Neuronal stem cell (in vitro differentiated cells): ENCODE measurements at regions not wholly inside any gene's neighbourhood (a gene's known extent, or its start where the extent isn't known, plus 50 kb on each side); places are given as distances from the start of the nearest gene placed in this dataset.
"Not testable (repeated sequence)": the region's sequence is repeated elsewhere in the genome, so short reads cannot be mapped to it uniquely, and the experiment has no call there.

Source experiments
- DNase-seq: peaks from one replicate; pipeline ENCODE4 v3.0.0-alpha.2; 2013; ENCODE audit warnings: low spot score
- H2AFZ ChIP-seq: one replicate; pipeline ENCODE4 v1.6.1; 2013; ENCODE audit warnings: mild to moderate bottlenecking, low read length, inconsistent platforms
- H2AK5ac ChIP-seq: 2 replicates; pipeline ENCODE4 v1.6.1; 2013; ENCODE audit warnings: low read depth, mild to moderate bottlenecking, inconsistent platforms, low read length, moderate library complexity, mixed read lengths
- H2BK120ac ChIP-seq: 2 replicates; pipeline ENCODE4 v1.6.1; 2013; ENCODE audit warnings: low read depth, mild to moderate bottlenecking, inconsistent platforms, low read length, moderate library complexity, mixed read lengths
- H2BK12ac ChIP-seq: one replicate; pipeline ENCODE4 v1.6.1; 2013; ENCODE audit warnings: low read length, inconsistent platforms
- H2BK15ac ChIP-seq: 2 replicates; pipeline ENCODE4 v1.6.1; 2013; ENCODE audit warnings: mild to moderate bottlenecking, low read length, inconsistent platforms, mixed read lengths
- H2BK5ac ChIP-seq: one replicate; pipeline ENCODE4 v1.6.1; 2013; ENCODE audit warnings: inconsistent platforms, mild to moderate bottlenecking, low read length, moderate library complexity
- H3K14ac ChIP-seq: one replicate; pipeline ENCODE4 v1.6.1; 2013; ENCODE audit warnings: low read length, inconsistent platforms
- H3K18ac ChIP-seq: 2 replicates; pipeline ENCODE4 v1.6.1; 2013; ENCODE audit warnings: low read length, inconsistent platforms
- H3K23ac ChIP-seq: 2 replicates; pipeline ENCODE4 v1.6.1; 2013; ENCODE audit warnings: low read depth, mild to moderate bottlenecking, mixed read lengths, low read length, inconsistent platforms; ENCODE audit not compliant: poor library complexity
- H3K27ac ChIP-seq: replicated peaks from 3 replicates; pipeline ENCODE4 v1.5.1; 2013; ENCODE audit warnings: low read length, inconsistent platforms
- H3K27me3 ChIP-seq, 3 experiments: 2 replicates each; pipeline ENCODE4 v1.6.1; 2013; ENCODE audit warnings: low read length in 3 of 3, mild to moderate bottlenecking in 2 of 3, inconsistent platforms in 1 of 3, low read depth in 1 of 3, mixed read lengths in 1 of 3, moderate library complexity in 1 of 3; ENCODE audit not compliant: control insufficient read depth in 3 of 3, insufficient read depth in 3 of 3
- H3K36me3 ChIP-seq, 2 donors: replicated peaks in 1 of 2; 2 replicates each; pipeline ENCODE4 v1.6.1; 2013; ENCODE audit warnings: low read length in 2 of 2; ENCODE audit not compliant: control insufficient read depth in 2 of 2, insufficient read depth in 2 of 2
- H3K4ac ChIP-seq: 2 replicates; pipeline ENCODE4 v1.6.1; 2013; ENCODE audit warnings: inconsistent platforms, mild to moderate bottlenecking, low read length, moderate library complexity
- H3K4me1 ChIP-seq, 2 donors: 1 replicate in 1 of 2; 2 replicates in 1 of 2; pipeline ENCODE4 v1.6.1; 2013; ENCODE audit warnings: low read length in 2 of 2, low read depth in 1 of 2; ENCODE audit not compliant: control insufficient read depth in 2 of 2, insufficient read depth in 1 of 2
- H3K4me2 ChIP-seq: one replicate; pipeline ENCODE4 v1.6.1; 2013; ENCODE audit warnings: mild to moderate bottlenecking, low read length, inconsistent platforms; ENCODE audit not compliant: insufficient read depth, poor library complexity, severe bottlenecking
- H3K4me3 ChIP-seq, 2 donors: 2 replicates each; pipeline ENCODE4 v1.5.1; 2013; ENCODE audit warnings: low read length in 2 of 2, mild to moderate bottlenecking in 2 of 2, inconsistent platforms in 1 of 2, moderate library complexity in 1 of 2
- H3K79me1 ChIP-seq: one replicate; pipeline ENCODE4 v1.6.1; 2013; ENCODE audit warnings: low read depth, mild to moderate bottlenecking, inconsistent platforms, low read length, moderate library complexity
- H3K9ac ChIP-seq: one replicate; pipeline ENCODE4 v1.6.1; 2013; ENCODE audit warnings: mild to moderate bottlenecking, low read depth, low read length, inconsistent platforms; ENCODE audit not compliant: poor library complexity
- H3K9me3 ChIP-seq, 2 donors: replicated peaks in 1 of 2; 2 replicates each; pipeline versions ENCODE3 to v1.6.1; 2013; ENCODE audit warnings: low read length in 2 of 2, mild to moderate bottlenecking in 2 of 2, inconsistent platforms in 1 of 2, low read depth in 1 of 2, mixed read lengths in 1 of 2, moderate library complexity in 1 of 2; ENCODE audit not compliant: control insufficient read depth in 2 of 2, insufficient read depth in 1 of 2
- H4K8ac ChIP-seq: one replicate; pipeline ENCODE4 v1.6.1; 2013; ENCODE audit warnings: low read depth, mild to moderate bottlenecking, inconsistent platforms, low read length, moderate library complexity
- H4K91ac ChIP-seq: one replicate; pipeline ENCODE4 v1.6.1; 2013; ENCODE audit warnings: low read length, low read depth, mild to moderate bottlenecking, inconsistent platforms; ENCODE audit not compliant: poor library complexity
- WGBS, 2 donors: extraction: QIAGEN DNeasy Blood & Tissue Kit; methylation state at CpG; one replicate each; pipeline ENCODE4 v1.1.7; 2013; ENCODE audit warnings: missing lambda C conversion rate in 2 of 2, mixed read lengths in 1 of 2; ENCODE audit not compliant: insufficient read length in 2 of 2, insufficient replicate concordance in 1 of 2; ENCODE audit errors: extremely low coverage in 2 of 2; 5-methylcytosine and 5-hydroxymethylcytosine counted together

DNA sequence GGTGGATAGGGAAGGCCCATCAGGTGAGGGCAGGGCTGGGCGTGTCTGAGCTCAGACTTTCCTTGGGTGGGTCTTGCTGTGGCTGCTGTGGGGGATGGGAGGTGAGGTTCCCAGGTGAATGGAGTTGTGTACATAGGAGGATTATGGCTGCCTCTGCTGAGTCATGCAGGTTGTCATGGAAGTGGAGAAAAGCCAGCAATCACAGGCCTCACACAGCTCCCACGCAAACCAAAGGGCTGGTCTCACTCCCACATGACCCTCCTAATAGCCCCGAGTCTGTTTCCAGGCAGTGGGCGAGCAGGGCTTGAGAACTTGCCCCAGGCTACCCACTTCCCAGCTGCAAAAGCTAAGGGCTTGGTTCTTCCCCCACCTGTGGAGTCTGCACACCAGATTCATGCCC is 149.5 kb downstream of the IPO8 start:
- no peak overlapping the region for H3K14ac ChIP-seq
- no peak overlapping the region for H2AFZ ChIP-seq
- H3K36me3 ChIP-seq: no peaks in the 10 kb centered on the region
- H3K9ac ChIP-seq: no peak overlapping the region
- no peak overlapping the region for H4K8ac ChIP-seq
- no peaks in the 10 kb centered on the region for H3K27me3 ChIP-seq
- H3K4me2 ChIP-seq: no peak overlapping the region
- no peak for DNase-seq
- H4K91ac ChIP-seq: no peak overlapping the region
- H3K79me1 ChIP-seq: no peaks in the 10 kb centered on the region
- H3K4ac ChIP-seq: no peak overlapping the region
- no peak overlapping the region for H3K23ac ChIP-seq
- no peak overlapping the region for H3K4me3 ChIP-seq
- no peaks in the 10 kb centered on the region for H3K9me3 ChIP-seq
- no peak overlapping the region for H2BK12ac ChIP-seq
- H3K27ac ChIP-seq: no peak overlapping the region
- no peak overlapping the region for H2BK15ac ChIP-seq
- no peak overlapping the region for H2BK120ac ChIP-seq
- H3K4me1 ChIP-seq: no peaks in the 10 kb centered on the region
- H2BK5ac ChIP-seq: no peak overlapping the region
- no peak overlapping the region for H2AK5ac ChIP-seq
- H3K18ac ChIP-seq: no peak overlapping the region
- WGBS, 2 donors: no CpG with 5 or more reads among the region's 4 CpGs

DNA sequence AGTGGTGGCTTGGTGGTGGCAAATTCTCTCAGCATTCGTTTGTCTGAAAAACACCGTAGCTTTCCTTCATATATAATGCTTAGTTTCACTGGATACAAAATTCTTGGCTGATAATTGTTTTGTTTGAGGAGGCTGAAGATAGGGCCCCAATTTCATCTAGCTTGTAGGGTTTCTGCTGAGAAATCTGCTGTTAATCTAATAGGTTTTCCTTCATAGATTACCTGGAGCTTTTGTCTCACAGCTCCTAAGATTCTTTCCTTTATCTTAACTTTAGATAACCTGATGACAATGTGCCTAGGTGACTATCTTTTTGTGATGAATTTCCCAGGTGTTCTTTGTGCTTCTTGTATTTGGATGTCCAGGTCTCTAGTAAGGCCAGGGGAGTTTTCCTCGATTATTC is 151.0 kb downstream of the IPO8 start:
- H4K8ac ChIP-seq, H2AFZ ChIP-seq, H3K23ac ChIP-seq, H3K9me3 ChIP-seq, H3K4me3 ChIP-seq, H2BK120ac ChIP-seq, H2AK5ac ChIP-seq, H4K91ac ChIP-seq, DNase-seq, H3K4ac ChIP-seq, H2BK15ac ChIP-seq, H3K9ac ChIP-seq, H3K4me1 ChIP-seq, H3K27me3 ChIP-seq, H2BK5ac ChIP-seq, H2BK12ac ChIP-seq, H3K79me1 ChIP-seq, H3K27ac ChIP-seq, H3K4me2 ChIP-seq, H3K14ac ChIP-seq, H3K18ac ChIP-seq, H3K36me3 ChIP-seq: not testable (repeated sequence)
- no CpG with 5 or more reads among the region's 3 CpGs for WGBS, 2 donors

DNA sequence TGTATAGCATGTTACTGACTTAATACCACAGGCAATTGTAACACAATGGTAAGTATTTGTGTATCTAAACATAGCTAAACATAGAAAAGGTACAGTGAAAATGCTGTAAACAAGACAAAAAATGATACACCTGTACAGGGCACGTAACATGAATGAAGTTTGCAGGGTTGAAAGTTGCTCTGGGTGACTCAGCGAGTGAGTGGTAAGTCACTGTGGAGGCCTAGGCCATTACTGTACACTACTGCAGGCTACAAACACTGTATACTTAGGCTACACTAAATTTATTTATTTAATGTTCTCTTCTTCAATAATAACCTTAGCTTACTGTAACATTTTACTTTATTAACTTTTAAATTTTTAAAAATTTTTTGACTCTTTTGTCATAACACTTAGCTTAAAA is 158.4 kb downstream of the IPO8 start:
- Histone ChIP-seq H3K18ac (no peak overlapping the region), H2BK120ac (no peak overlapping the region), H3K4me2 (no peak overlapping the region), H4K91ac (no peak overlapping the region), H2BK15ac (no peak overlapping the region), H3K4me3 (no peak overlapping the region), H3K4ac (no peak overlapping the region), H3K14ac (no peak overlapping the region), H3K9me3 (no peaks in the 10 kb centered on the region), H2AK5ac (no peak overlapping the region), H3K9ac (no peak overlapping the region), H3K36me3 (no peaks in the 10 kb centered on the region), H3K27me3 (no peaks in the 10 kb centered on the region), H3K23ac (no peak overlapping the region), H3K4me1 (no peaks in the 10 kb centered on the region), H2BK5ac (no peak overlapping the region), H3K79me1 (no peaks in the 10 kb centered on the region), H2BK12ac (no peak overlapping the region), H4K8ac (no peak overlapping the region), H3K27ac (no peak overlapping the region), H2AFZ (no peak overlapping the region)
- DNase-seq: no peak
- no CpG with 5 or more reads among the region's 2 CpGs for WGBS, 2 donors

DNA sequence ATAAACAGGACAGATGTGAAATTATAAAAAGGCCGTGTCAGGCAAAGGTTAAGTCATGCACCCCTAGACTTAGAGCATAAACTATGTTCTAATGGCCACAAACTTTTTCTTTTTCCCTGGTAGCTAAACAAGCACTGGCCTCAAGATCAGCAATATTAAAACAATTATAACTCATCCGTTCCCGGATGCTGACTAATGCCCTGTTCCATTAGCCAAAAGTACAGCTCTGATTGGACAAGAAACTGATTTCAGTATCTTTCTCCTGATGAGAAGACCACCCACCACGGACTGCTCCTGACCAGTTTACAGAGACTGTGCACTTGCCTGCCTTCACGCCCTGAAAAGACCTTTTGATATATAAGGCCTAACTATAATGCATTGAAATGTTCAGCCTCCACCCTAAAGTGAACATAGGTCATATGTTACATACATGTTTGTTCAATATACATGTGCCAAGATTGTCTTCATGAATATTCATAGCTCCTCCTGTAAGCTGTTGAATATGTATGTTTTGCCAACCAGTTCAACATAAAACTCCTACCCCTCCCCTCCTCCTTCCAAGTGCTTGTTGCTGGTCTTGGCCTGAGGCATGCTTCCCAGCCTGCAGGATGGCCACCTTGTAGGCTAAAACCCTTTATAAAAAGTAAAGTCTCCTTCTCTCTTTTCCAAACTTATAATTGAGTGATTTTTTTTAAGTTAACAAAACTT is 162.0 kb downstream of the IPO8 start:
- Histone ChIP-seq H4K8ac (no peak overlapping the region), H3K79me1 (no peaks in the 10 kb centered on the region), H3K23ac (no peak overlapping the region), H3K18ac (no peak overlapping the region), H3K27ac (no peak overlapping the region), H2BK5ac (no peak overlapping the region), H3K9ac (no peak overlapping the region), H2BK12ac (no peak overlapping the region), H3K4me3 (no peak overlapping the region), H4K91ac (no peak overlapping the region), H3K9me3 (no peaks in the 10 kb centered on the region), H3K4me2 (no peak overlapping the region), H3K36me3 (no peaks in the 10 kb centered on the region), H2BK120ac (no peak overlapping the region), H2BK15ac (no peak overlapping the region), H3K4ac (no peak overlapping the region), H3K14ac (no peak overlapping the region), H2AK5ac (no peak overlapping the region), H2AFZ (no peak overlapping the region), H3K4me1 (no peaks in the 10 kb centered on the region), H3K27me3 (no peaks in the 10 kb centered on the region)
- DNase-seq: no peak
- WGBS, 2 donors: no CpG with 5 or more reads among the region's 5 CpGs
